ENCODE measurements at regions not wholly inside any gene's neighbourhood (a gene's known extent, or its start where the extent isn't known, plus 50 kb on each side); places are given as distances from the start of the nearest gene placed in this dataset.

DNA sequence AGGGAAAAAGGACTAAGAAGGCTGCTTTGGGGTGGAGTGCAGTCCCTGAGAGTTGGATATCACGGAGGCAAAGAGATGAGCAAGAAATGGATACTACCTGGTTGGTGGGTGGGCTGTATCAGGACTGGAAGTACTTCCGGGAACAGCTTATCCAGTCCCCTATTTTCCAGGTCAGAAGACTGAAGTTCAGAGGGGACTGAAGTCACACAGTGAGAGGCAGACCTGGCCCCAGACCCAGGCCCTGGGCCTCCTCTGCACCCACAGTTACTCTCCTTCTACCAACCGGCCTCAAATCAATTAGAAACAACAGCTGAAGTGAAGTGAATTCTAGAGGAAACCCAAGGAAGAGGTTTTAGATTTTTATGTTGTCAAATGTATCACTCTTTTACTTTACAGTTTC is 93.6 kb upstream of the ALDH1B1 start:
- ChIA-PET CTCF (no interaction called here), POLR2A (no interaction called here)
- no peak overlapping the region for H3K27ac Mint-ChIP-seq
- H3K4me3 Mint-ChIP-seq: no peak overlapping the region
- H3K9me3 Mint-ChIP-seq: no peaks in the 10 kb centered on the region
- no peaks in the 10 kb centered on the region for H3K36me3 ChIP-seq (ENCODE audit: control insufficient read depth in 2 of 2, extremely low read depth in 1 of 2, insufficient read depth in 1 of 2, low read length in 1 of 2)
- no peak overlapping the region for H3K27ac ChIP-seq (ENCODE audit: low read length)
- H3K27me3 ChIP-seq (replicated peaks in 1 of 2; ENCODE audit: control insufficient read depth in 2 of 2, extremely low read depth in 1 of 2, insufficient read depth in 2 of 2, low read length in 1 of 2): no peaks in the 10 kb centered on the region
- H3K9me3 ChIP-seq: no peaks in the 10 kb centered on the region
- 100% methylated on average over 1 of the region's 3 CpGs for WGBS (ENCODE audit: insufficient coverage)
- H3K27me3 Mint-ChIP-seq: peaks cover 0 to 2% of the 10 kb centered on the region in 2 donors
- DNase-seq: no peak
- H3K4me1 ChIP-seq (ENCODE audit: control insufficient read depth in 1 of 2, extremely low read depth in 1 of 2, insufficient read depth in 2 of 2, low read length in 2 of 2): no peaks in the 10 kb centered on the region
- ATAC-seq (replicated peaks in 1 of 4): no peak
- H3K4me3 ChIP-seq (ENCODE audit: control insufficient read depth in 1 of 2, extremely low read depth in 1 of 2, low read length in 1 of 2): no peak overlapping the region
- no peaks in the 10 kb centered on the region for H3K4me1 Mint-ChIP-seq
- H3K36me3 Mint-ChIP-seq: no peaks in the 10 kb centered on the region

DNA sequence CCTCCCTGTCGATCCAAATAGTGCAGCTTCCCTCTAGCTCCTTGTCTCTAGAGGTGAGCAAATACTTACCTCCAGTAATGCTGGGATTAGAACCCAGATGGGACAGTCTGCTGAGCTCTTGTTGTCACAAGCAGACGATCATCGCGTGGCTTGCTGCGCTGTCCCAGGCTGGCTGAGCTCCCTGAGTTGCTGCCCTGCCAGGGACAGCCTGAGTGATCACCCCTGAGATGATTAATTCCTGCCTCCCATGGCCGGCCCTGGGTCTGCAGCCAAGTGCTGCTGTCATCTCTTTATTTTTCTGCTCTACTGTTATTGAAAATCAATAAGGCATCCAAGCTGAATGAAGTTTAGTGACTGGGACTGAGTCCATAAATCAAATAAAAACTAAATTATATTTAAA is 94.0 kb upstream of the ALDH1B1 start:
- H3K4me3 ChIP-seq (ENCODE audit: control insufficient read depth in 1 of 2, extremely low read depth in 1 of 2, low read length in 1 of 2): no peak overlapping the region
- no peaks in the 10 kb centered on the region for H3K4me1 ChIP-seq (ENCODE audit: control insufficient read depth in 1 of 2, extremely low read depth in 1 of 2, insufficient read depth in 2 of 2, low read length in 2 of 2)
- H3K36me3 ChIP-seq (ENCODE audit: control insufficient read depth in 2 of 2, extremely low read depth in 1 of 2, insufficient read depth in 1 of 2, low read length in 1 of 2): no peaks in the 10 kb centered on the region
- Mint-ChIP-seq H3K27me3 (peaks cover 0 to 2% of the 10 kb centered on the region in 2 donors), H3K9me3 (no peaks in the 10 kb centered on the region), H3K4me1 (no peaks in the 10 kb centered on the region), H3K4me3 (no peak overlapping the region), H3K27ac (no peak overlapping the region), H3K36me3 (no peaks in the 10 kb centered on the region)
- CTCF ChIA-PET: no interaction called here
- H3K27me3 ChIP-seq (replicated peaks in 1 of 2; ENCODE audit: control insufficient read depth in 2 of 2, extremely low read depth in 1 of 2, insufficient read depth in 2 of 2, low read length in 1 of 2): no peaks in the 10 kb centered on the region
- DNase-seq: no peak
- no peak overlapping the region for H3K27ac ChIP-seq (ENCODE audit: low read length)
- 84% methylated on average over 5 of the region's 6 CpGs for WGBS (ENCODE audit: insufficient coverage)
- POLR2A ChIA-PET: no interaction called here
- no peaks in the 10 kb centered on the region for H3K9me3 ChIP-seq
- no peak for ATAC-seq (replicated peaks in 1 of 4)

- Histone ChIP-seq H3K9me3 (no peaks in the 10 kb centered on the region), H3K27me3 (replicated peaks in 1 of 2; ENCODE audit: control insufficient read depth in 2 of 2, extremely low read depth in 1 of 2, insufficient read depth in 2 of 2, low read length in 1 of 2) (no peaks in the 10 kb centered on the region), H3K4me3 (ENCODE audit: control insufficient read depth in 1 of 2, extremely low read depth in 1 of 2, low read length in 1 of 2) (no peak overlapping the region), H3K4me1 (ENCODE audit: control insufficient read depth in 1 of 2, extremely low read depth in 1 of 2, insufficient read depth in 2 of 2, low read length in 2 of 2) (no peaks in the 10 kb centered on the region), H3K27ac (ENCODE audit: low read length) (no peak overlapping the region), H3K36me3 (ENCODE audit: control insufficient read depth in 2 of 2, extremely low read depth in 1 of 2, insufficient read depth in 1 of 2, low read length in 1 of 2) (no peaks in the 10 kb centered on the region)
- ChIA-PET CTCF (no interaction called here), POLR2A (no interaction called here)
- Mint-ChIP-seq H3K9me3 (no peaks in the 10 kb centered on the region), H3K27ac (no peak overlapping the region), H3K27me3 (peaks cover 0 to 2% of the 10 kb centered on the region in 2 donors), H3K4me3 (no peak overlapping the region), H3K4me1 (no peaks in the 10 kb centered on the region), H3K36me3 (no peaks in the 10 kb centered on the region)
- ATAC-seq (replicated peaks in 1 of 4): no peak
- no peak for DNase-seq
- 67% methylated on average over 1 of the region's 1 CpG for WGBS (ENCODE audit: insufficient coverage)
These were observed 95.7 kb upstream of the ALDH1B1 start for GRCh38 chr9:38296807-38297206.

DNA sequence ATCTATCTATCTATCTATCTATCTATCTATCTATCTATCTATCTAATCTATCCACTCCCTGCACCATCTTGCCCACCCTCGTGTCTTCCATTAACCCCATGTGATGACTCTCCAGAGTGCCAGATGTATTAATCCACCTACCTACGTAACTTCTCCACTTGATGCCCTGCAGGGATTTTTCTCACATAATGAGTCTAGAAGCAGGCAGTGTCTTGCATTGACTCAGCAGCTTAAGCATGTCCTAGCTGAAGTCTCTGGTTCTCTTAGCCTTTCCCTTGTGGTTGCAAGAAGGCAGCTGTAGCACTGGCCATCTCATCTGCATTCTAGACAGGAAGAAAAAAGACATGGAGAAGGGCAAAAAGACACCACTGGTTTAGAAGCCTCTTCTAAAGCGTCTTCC is 96.7 kb upstream of the ALDH1B1 start:
- WGBS (ENCODE audit: insufficient coverage): 100% methylated on average over 2 of the region's 3 CpGs
- DNase-seq (no peak), ATAC-seq (replicated peaks in 1 of 4) (no peak)
- Histone ChIP-seq H3K36me3 (ENCODE audit: control insufficient read depth in 2 of 2, extremely low read depth in 1 of 2, insufficient read depth in 1 of 2, low read length in 1 of 2) (no peaks in the 10 kb centered on the region), H3K9me3 (no peaks in the 10 kb centered on the region), H3K27me3 (replicated peaks in 1 of 2; ENCODE audit: control insufficient read depth in 2 of 2, extremely low read depth in 1 of 2, insufficient read depth in 2 of 2, low read length in 1 of 2) (no peaks in the 10 kb centered on the region), H3K4me1 (ENCODE audit: control insufficient read depth in 1 of 2, extremely low read depth in 1 of 2, insufficient read depth in 2 of 2, low read length in 2 of 2) (no peaks in the 10 kb centered on the region), H3K4me3 (ENCODE audit: control insufficient read depth in 1 of 2, extremely low read depth in 1 of 2, low read length in 1 of 2) (no peak overlapping the region), H3K27ac (ENCODE audit: low read length) (no peak overlapping the region)
- POLR2A ChIA-PET: no interaction called here
- Mint-ChIP-seq H3K27me3 (peaks cover 0 to 2% of the 10 kb centered on the region in 2 donors), H3K36me3 (no peaks in the 10 kb centered on the region), H3K9me3 (no peaks in the 10 kb centered on the region), H3K27ac (no peak overlapping the region), H3K4me1 (no peaks in the 10 kb centered on the region), H3K4me3 (no peak overlapping the region)
- CTCF ChIA-PET: interaction anchor here in 1 of 2 donors (0.5 kb wide), 1 partner anchor 107 kb away, joined by 3 read pairs; no protein-coding TSS in a partner anchor

DNA sequence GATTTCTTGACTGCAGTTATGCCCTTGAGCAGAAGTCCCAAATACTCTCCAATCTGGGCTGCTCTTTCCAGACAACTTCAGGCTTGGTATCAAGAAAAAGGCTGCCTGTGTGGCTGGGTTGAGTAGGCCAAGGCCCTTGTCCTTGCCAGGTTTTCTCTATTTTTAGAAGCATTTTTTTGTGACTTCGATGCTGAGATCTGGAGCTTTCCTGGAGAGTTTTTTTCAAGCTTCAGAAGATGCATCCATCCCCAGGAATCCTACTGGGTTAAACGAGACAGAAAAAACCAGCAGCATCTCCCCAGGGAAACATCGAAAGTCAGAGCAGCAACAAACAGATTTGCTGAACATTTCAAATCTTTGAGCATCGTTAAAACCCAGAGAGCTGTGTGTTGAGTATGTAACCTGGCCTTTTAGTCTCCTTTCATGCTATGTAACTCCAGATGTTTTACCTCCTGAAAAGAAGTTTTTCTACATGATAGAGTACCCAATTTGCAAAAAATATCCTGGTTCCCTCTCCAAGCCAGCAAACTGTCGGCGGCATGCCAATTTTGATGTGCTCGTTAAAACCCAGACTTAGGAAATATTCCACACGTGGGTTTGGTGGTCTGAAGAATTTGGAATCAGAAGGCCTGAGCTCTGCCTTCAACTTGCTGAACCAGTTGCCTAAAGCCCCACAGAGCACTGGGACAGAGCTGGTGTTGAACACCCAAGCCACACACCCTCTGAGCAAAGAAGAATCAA is 98.1 kb upstream of the ALDH1B1 start:
- Mint-ChIP-seq H3K36me3 (no peaks in the 10 kb centered on the region), H3K27me3 (peaks cover 2 to 7% of the 10 kb centered on the region in 2 donors), H3K4me3 (no peak overlapping the region), H3K27ac (no peak overlapping the region), H3K9me3 (no peaks in the 10 kb centered on the region), H3K4me1 (no peaks in the 10 kb centered on the region)
- H3K27ac ChIP-seq (ENCODE audit: low read length): no peak overlapping the region
- ChIA-PET POLR2A (no interaction called here), CTCF (no interaction called here)
- H3K27me3 ChIP-seq (replicated peaks in 1 of 2; ENCODE audit: control insufficient read depth in 2 of 2, extremely low read depth in 1 of 2, insufficient read depth in 2 of 2, low read length in 1 of 2): no peaks in the 10 kb centered on the region
- ATAC-seq (replicated peaks in 1 of 4) (no peak), DNase-seq (no peak)
- H3K4me3 ChIP-seq (ENCODE audit: control insufficient read depth in 1 of 2, extremely low read depth in 1 of 2, low read length in 1 of 2): no peak overlapping the region
- H3K9me3 ChIP-seq: no peaks in the 10 kb centered on the region
- WGBS (ENCODE audit: insufficient coverage): 100% methylated on average over 2 of the region's 8 CpGs
- H3K36me3 ChIP-seq (ENCODE audit: control insufficient read depth in 2 of 2, extremely low read depth in 1 of 2, insufficient read depth in 1 of 2, low read length in 1 of 2): no peaks in the 10 kb centered on the region
- H3K4me1 ChIP-seq (ENCODE audit: control insufficient read depth in 1 of 2, extremely low read depth in 1 of 2, insufficient read depth in 2 of 2, low read length in 2 of 2): no peaks in the 10 kb centered on the region

GRCh38 chr9:38293022-38293421 is 99.5 kb upstream of the ALDH1B1 start:
- Histone ChIP-seq H3K4me1 (ENCODE audit: control insufficient read depth in 1 of 2, extremely low read depth in 1 of 2, insufficient read depth in 2 of 2, low read length in 2 of 2) (no peaks in the 10 kb centered on the region), H3K27ac (ENCODE audit: low read length) (no peak overlapping the region), H3K4me3 (ENCODE audit: control insufficient read depth in 1 of 2, extremely low read depth in 1 of 2, low read length in 1 of 2) (no peak overlapping the region), H3K27me3 (replicated peaks in 1 of 2; ENCODE audit: control insufficient read depth in 2 of 2, extremely low read depth in 1 of 2, insufficient read depth in 2 of 2, low read length in 1 of 2) (no peaks in the 10 kb centered on the region), H3K36me3 (ENCODE audit: control insufficient read depth in 2 of 2, extremely low read depth in 1 of 2, insufficient read depth in 1 of 2, low read length in 1 of 2) (no peaks in the 10 kb centered on the region), H3K9me3 (no peaks in the 10 kb centered on the region)
- Mint-ChIP-seq H3K27me3 (peaks cover 2 to 7% of the 10 kb centered on the region in 2 donors), H3K36me3 (no peaks in the 10 kb centered on the region), H3K9me3 (no peaks in the 10 kb centered on the region), H3K4me1 (no peaks in the 10 kb centered on the region), H3K27ac (no peak overlapping the region), H3K4me3 (no peak overlapping the region)
- ATAC-seq (replicated peaks in 1 of 4) (no peak), DNase-seq (no peak)
- ChIA-PET CTCF (no interaction called here), POLR2A (no interaction called here)
- 79% methylated on average over 4 of the region's 4 CpGs for WGBS (ENCODE audit: insufficient coverage)

- POLR2A ChIA-PET: no interaction called here
- Histone ChIP-seq H3K4me1 (ENCODE audit: control insufficient read depth in 1 of 2, extremely low read depth in 1 of 2, insufficient read depth in 2 of 2, low read length in 2 of 2) (no peaks in the 10 kb centered on the region), H3K9me3 (no peaks in the 10 kb centered on the region), H3K4me3 (ENCODE audit: control insufficient read depth in 1 of 2, extremely low read depth in 1 of 2, low read length in 1 of 2) (no peak overlapping the region), H3K27me3 (replicated peaks in 1 of 2; ENCODE audit: control insufficient read depth in 2 of 2, extremely low read depth in 1 of 2, insufficient read depth in 2 of 2, low read length in 1 of 2) (peaks cover 0 to 1% of the 10 kb centered on the region in 2 experiments), H3K36me3 (ENCODE audit: control insufficient read depth in 2 of 2, extremely low read depth in 1 of 2, insufficient read depth in 1 of 2, low read length in 1 of 2) (no peaks in the 10 kb centered on the region), H3K27ac (ENCODE audit: low read length) (no peak overlapping the region)
- CTCF ChIA-PET: no interaction called here
- no peak overlapping the region for H3K4me3 Mint-ChIP-seq
- no peak for ATAC-seq (replicated peaks in 1 of 4)
- no CpG with 5 or more reads among the region's 5 CpGs for WGBS (ENCODE audit: insufficient coverage)
- no peak for DNase-seq
- H3K4me1 Mint-ChIP-seq: no peaks in the 10 kb centered on the region
- no peaks in the 10 kb centered on the region for H3K36me3 Mint-ChIP-seq
- peaks cover 2 to 7% of the 10 kb centered on the region in 2 donors for H3K27me3 Mint-ChIP-seq
- H3K27ac Mint-ChIP-seq: no peak overlapping the region
- no peaks in the 10 kb centered on the region for H3K9me3 Mint-ChIP-seq
These were observed 100.0 kb upstream of the ALDH1B1 start for GRCh38 chr9:38292480-38292879.

Measured in T-cell (primary cell).